ENCODE measurements at regions not wholly inside any gene's neighbourhood (a gene's known extent, or its start where the extent isn't known, plus 50 kb on each side); places are given as distances from the start of the nearest gene placed in this dataset.
"Not testable (repeated sequence)": the region's sequence is repeated elsewhere in the genome, so short reads cannot be mapped to it uniquely, and the experiment has no call there.

- TF ChIP-seq MXI1 (IDR thresholded peaks at IDR 0.05; ENCODE audit: borderline replicate concordance, low read depth, low read length), result no peak
- TF ChIP-seq, protein P1, sequence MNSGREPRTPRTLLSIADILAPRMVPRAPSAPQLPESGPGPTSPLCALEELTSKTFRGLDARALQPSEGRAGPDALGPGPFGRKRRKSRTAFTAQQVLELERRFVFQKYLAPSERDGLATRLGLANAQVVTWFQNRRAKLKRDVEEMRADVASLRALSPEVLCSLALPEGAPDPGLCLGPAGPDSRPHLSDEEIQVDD (CRISPR knock-in tag; IDR thresholded peaks at IDR 0.05; ENCODE audit: borderline replicate concordance), result no peak
- TF ChIP-seq ZNF550 (CRISPR knock-in tag; IDR thresholded peaks at IDR 0.05; ENCODE audit: borderline replicate concordance), result no peak
- TF ChIP-seq CBX2 (IDR thresholded peaks at IDR 0.05; ENCODE audit: low read depth, low read length), result no peak
- no peak for TF ChIP-seq CBX2 (CRISPR knock-in tag; IDR thresholded peaks at IDR 0.05; ENCODE audit: low read depth)
- TF ChIP-seq KLF11 (CRISPR knock-in tag; IDR thresholded peaks at IDR 0.05), result no peak
- no peak for TF ChIP-seq RCOR2 (CRISPR knock-in tag; IDR thresholded peaks at IDR 0.05)
Observed at GRCh38 chr5:86507574-86507973, 110.2 kb upstream of the COX7C start (continued).

GRCh38 chr5:86510330-86510915 lies 107.3 kb upstream of the COX7C start:
- H3K4me3 ChIP-seq (replicated peaks in 1 of 3; ENCODE audit: insufficient read depth in 1 of 3, low read depth in 2 of 3, low read length in 3 of 3); H3K9me3 ChIP-seq (ENCODE audit: low read length); BruUV-seq (replicated peaks); H3K27ac ChIP-seq (ENCODE audit: extremely low read length, insufficient read depth, low read length); ATAC-seq; H3K36me3 ChIP-seq (replicated peaks in 1 of 2; ENCODE audit: control insufficient read depth in 1 of 2, insufficient read depth in 2 of 2, low read length in 2 of 2); H3K27me3 ChIP-seq (ENCODE audit: control insufficient read depth in 1 of 2, insufficient read depth in 2 of 2, low read length in 2 of 2); H3K79me2 ChIP-seq (ENCODE audit: insufficient read depth, low read length); in situ Hi-C loops (cut with HindIII; ENCODE audit: extremely low pct_ligation_motif_present, low pct_unique_long_range_greater_than_20kb); POLR2A ChIA-PET; CTCF ChIA-PET (ENCODE audit: low intra/inter-chr PET ratio, low total read pairs); H3K4me1 ChIP-seq (ENCODE audit: insufficient read depth, low read length); H4K20me1 ChIP-seq (ENCODE audit: insufficient read depth, low read length); H3K4me2 ChIP-seq (ENCODE audit: low read depth, low read length); intact Hi-C loops (cut with micrococcal nuclease; ENCODE audit: unreplicated experiment); H3K9ac ChIP-seq (ENCODE audit: insufficient read depth, low read depth, low read length); DNase-seq (ENCODE audit: low spot score); FAIRE-seq; H2AFZ ChIP-seq (ENCODE audit: low read length): not testable (repeated sequence)
- WGBS (ENCODE audit: low lambda C conversion rate), result 64% methylated on average over 9 of the region's 21 CpGs

DNA sequence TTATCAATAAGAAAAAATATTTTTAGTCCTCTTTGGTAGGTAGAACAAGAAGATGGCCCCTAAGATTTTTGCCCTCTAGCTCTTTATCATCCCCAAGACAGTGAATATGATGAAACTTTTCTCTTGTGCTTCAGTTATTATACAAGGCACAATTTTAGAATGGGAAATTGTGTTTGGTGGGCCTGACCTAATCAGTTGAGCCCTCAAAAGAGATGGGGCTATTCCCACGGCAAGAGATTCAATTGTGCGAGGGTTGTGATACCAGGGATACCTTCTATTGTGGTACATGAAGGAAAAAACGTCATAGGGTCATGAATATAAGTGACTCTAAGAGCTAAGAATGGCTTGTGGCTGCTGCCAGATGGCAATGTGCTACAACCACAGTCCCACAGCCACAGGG lies 94.0 kb upstream of the COX7C start:
- in situ Hi-C loops (cut with HindIII; ENCODE audit: extremely low pct_ligation_motif_present, low pct_unique_long_range_greater_than_20kb), result no loop called here
- CTCF ChIA-PET (ENCODE audit: low intra/inter-chr PET ratio, low total read pairs), result no interaction called here
- BruUV-seq (replicated peaks), result no TSS peak
- no peak for TF ChIP-seq FOXC1 (CRISPR knock-in tag; IDR thresholded peaks at IDR 0.05; ENCODE audit: borderline replicate concordance)
- no peak for TF ChIP-seq ZNF773 (CRISPR knock-in tag; IDR thresholded peaks at IDR 0.05; ENCODE audit: borderline replicate concordance)
- TF ChIP-seq SKI (IDR thresholded peaks at IDR 0.05; ENCODE audit: partially characterized antibody), result no peak
- TF ChIP-seq, protein P2, sequence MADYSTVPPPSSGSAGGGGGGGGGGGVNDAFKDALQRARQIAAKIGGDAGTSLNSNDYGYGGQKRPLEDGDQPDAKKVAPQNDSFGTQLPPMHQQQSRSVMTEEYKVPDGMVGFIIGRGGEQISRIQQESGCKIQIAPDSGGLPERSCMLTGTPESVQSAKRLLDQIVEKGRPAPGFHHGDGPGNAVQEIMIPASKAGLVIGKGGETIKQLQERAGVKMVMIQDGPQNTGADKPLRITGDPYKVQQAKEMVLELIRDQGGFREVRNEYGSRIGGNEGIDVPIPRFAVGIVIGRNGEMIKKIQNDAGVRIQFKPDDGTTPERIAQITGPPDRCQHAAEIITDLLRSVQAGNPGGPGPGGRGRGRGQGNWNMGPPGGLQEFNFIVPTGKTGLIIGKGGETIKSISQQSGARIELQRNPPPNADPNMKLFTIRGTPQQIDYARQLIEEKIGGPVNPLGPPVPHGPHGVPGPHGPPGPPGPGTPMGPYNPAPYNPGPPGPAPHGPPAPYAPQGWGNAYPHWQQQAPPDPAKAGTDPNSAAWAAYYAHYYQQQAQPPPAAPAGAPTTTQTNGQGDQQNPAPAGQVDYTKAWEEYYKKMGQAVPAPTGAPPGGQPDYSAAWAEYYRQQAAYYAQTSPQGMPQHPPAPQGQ (CRISPR knock-in tag; IDR thresholded peaks at IDR 0.05; ENCODE audit: borderline replicate concordance), result no peak
- no peak for TF ChIP-seq MAZ (IDR thresholded peaks at IDR 0.05; ENCODE audit: borderline replicate concordance, low read depth, low read length)
- no peak for TF ChIP-seq MAZ (CRISPR knock-in tag; IDR thresholded peaks at IDR 0.05; ENCODE audit: low read depth)
- TF ChIP-seq MED8 (CRISPR knock-in tag; IDR thresholded peaks at IDR 0.05; ENCODE audit: insufficient replicate concordance), result no peak
- no peak for TF ChIP-seq ZNF75D (CRISPR knock-in tag; IDR thresholded peaks at IDR 0.05; ENCODE audit: borderline replicate concordance)
- TF ChIP-seq SETDB1 (CRISPR knock-in tag; IDR thresholded peaks at IDR 0.05; ENCODE audit: borderline replicate concordance), result no peak
- TF ChIP-seq NFYB (CRISPR knock-in tag; IDR thresholded peaks at IDR 0.05), result no peak

More for the DNA sequence above, 94.0 kb upstream of the COX7C start:
- Histone ChIP-seq H3K27me3 (ENCODE audit: control insufficient read depth in 1 of 2, insufficient read depth in 2 of 2, low read length in 2 of 2) (no peaks in the 10 kb centered on the region), H3K9me3 (ENCODE audit: low read length) (no peaks in the 10 kb centered on the region), H3K9ac (ENCODE audit: insufficient read depth, low read depth, low read length) (no peak overlapping the region), H3K36me3 (replicated peaks in 1 of 2; ENCODE audit: control insufficient read depth in 1 of 2, insufficient read depth in 2 of 2, low read length in 2 of 2) (no peaks in the 10 kb centered on the region), H3K27ac (ENCODE audit: extremely low read length, insufficient read depth, low read length) (no peak overlapping the region), H3K4me3 (replicated peaks in 1 of 3; ENCODE audit: insufficient read depth in 1 of 3, low read depth in 2 of 3, low read length in 3 of 3) (no peak overlapping the region), H3K4me2 (ENCODE audit: low read depth, low read length) (no peak overlapping the region), H4K20me1 (ENCODE audit: insufficient read depth, low read length) (no peaks in the 10 kb centered on the region), H3K4me1 (ENCODE audit: insufficient read depth, low read length) (no peaks in the 10 kb centered on the region), H2AFZ (ENCODE audit: low read length) (no peak overlapping the region), H3K79me2 (ENCODE audit: insufficient read depth, low read length) (no peaks in the 10 kb centered on the region)
- DNase-seq (ENCODE audit: low spot score) (no peak), FAIRE-seq (no peak), ATAC-seq (no peak)
- POLR2A ChIA-PET, result no interaction called here
- WGBS (ENCODE audit: low lambda C conversion rate), result 0% methylated on average over 3 of the region's 3 CpGs
- intact Hi-C loops (cut with micrococcal nuclease; ENCODE audit: unreplicated experiment), result no loop called here

All from HepG2 (cell line).